Type B pancreatic cell (in vitro differentiated cells): ENCODE measurements at regions not wholly inside any gene's neighbourhood (a gene's known extent, or its start where the extent isn't known, plus 50 kb on each side); places are given as distances from the start of the nearest gene placed in this dataset.

Experiments
- DNase-seq: peaks from one replicate; pipeline ENCODE4 v3.0.0; 2021; ENCODE audit warnings: mixed read lengths; ENCODE audit not compliant: unreplicated experiment; ENCODE audit errors: extremely low spot score
- H3K27ac Mint-ChIP-seq: 2 replicates; pipeline ENCODE4 v1.8.0; 2021; ENCODE audit warnings: mild to moderate bottlenecking, mixed read lengths
- H3K27me3 Mint-ChIP-seq: 2 replicates; pipeline ENCODE4 v1.8.0; 2021; ENCODE audit warnings: mixed read lengths
- H3K36me3 Mint-ChIP-seq: 2 replicates; pipeline ENCODE4 v1.8.0; 2021; ENCODE audit warnings: mixed read lengths
- H3K4me1 Mint-ChIP-seq: one replicate; pipeline ENCODE4 v1.8.0; 2021; ENCODE audit warnings: mixed read lengths; ENCODE audit not compliant: unreplicated experiment
- H3K4me3 Mint-ChIP-seq: 2 replicates; pipeline ENCODE4 v1.8.0; 2021; ENCODE audit warnings: mild to moderate bottlenecking, mixed read lengths
- H3K9me3 Mint-ChIP-seq: 2 replicates; pipeline ENCODE4 v1.8.0; 2021; ENCODE audit warnings: mixed read lengths
- CTCF ChIP-seq: fragments of 200-600 bp; sonication (generic); conservative IDR thresholded peaks from 2 replicates; pipeline ENCODE4 v1.5.0; 2021; ENCODE audit warnings: antibody characterized with exemption, mild to moderate bottlenecking

DNA sequence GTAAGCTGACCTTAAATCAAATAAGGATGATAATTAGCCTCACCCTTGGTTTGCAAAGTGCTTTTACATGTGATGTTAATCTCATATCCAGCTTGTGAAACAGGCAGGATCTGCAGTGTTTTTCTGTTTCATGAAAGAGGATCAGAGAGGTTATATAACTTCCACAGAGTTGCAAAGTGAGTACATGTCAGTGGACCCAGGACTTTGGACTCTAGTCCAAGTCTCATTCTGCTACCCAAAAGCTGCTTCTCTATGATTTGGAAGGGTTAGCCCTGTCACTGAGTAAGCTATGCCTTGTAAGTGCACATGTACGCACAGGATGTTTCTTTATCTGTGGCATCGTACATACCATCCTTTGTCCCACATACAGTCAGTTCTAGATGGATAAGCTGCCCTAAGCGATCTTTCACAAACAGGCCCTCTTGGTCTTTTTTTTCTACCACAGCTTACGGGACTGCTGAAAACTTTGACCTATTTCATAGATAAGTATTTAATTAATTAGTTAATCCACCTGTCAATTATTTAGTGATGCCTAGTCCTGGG is 322.9 kb downstream of the TMEM38B start:
- DNase-seq = no peak
- H3K4me1 Mint-ChIP-seq = peaks cover 18% of the 10 kb centered on the region
- H3K4me3 Mint-ChIP-seq = no peak overlapping the region
- no peaks in the 10 kb centered on the region for H3K9me3 Mint-ChIP-seq
- H3K27me3 Mint-ChIP-seq = no peaks in the 10 kb centered on the region
- H3K36me3 Mint-ChIP-seq = no peaks in the 10 kb centered on the region
- H3K27ac Mint-ChIP-seq = no peak overlapping the region
- TF ChIP-seq CTCF = no peak

- DNase-seq = no peak
- Mint-ChIP-seq H3K9me3 (no peaks in the 10 kb centered on the region), H3K4me3 (no peak overlapping the region), H3K27me3 (no peaks in the 10 kb centered on the region), H3K27ac (no peak overlapping the region), H3K4me1 (peaks cover 18% of the 10 kb centered on the region), H3K36me3 (no peaks in the 10 kb centered on the region)
- TF ChIP-seq CTCF = no peak
Measured at GRCh38 chr9:106019039-106019680, 324.8 kb downstream of the TMEM38B start.

DNA sequence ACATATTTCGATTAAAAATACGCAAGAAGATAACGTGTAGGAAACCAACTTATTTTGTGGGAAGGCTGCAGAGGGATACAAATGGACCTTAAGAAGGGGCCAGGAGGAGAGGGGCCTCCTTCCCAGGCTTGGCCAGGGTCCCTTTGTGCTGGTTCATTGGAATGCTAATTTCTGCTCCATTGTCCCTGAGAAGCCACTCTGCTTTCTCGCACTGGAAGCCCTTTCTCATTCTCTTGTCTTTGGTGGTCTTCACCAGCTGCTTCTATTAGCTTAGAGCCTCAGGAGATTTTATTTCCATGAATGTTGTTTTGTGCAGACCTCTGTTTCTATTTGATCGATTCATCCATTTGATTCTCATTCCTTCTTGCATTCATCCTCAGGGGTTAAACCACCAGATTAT is 325.4 kb downstream of the TMEM38B start:
- Mint-ChIP-seq H3K27ac (no peak overlapping the region), H3K36me3 (no peaks in the 10 kb centered on the region), H3K4me3 (no peak overlapping the region), H3K9me3 (no peaks in the 10 kb centered on the region), H3K4me1 (peaks cover 18% of the 10 kb centered on the region), H3K27me3 (no peaks in the 10 kb centered on the region)
- no peak for DNase-seq
- TF ChIP-seq CTCF = no peak

DNA sequence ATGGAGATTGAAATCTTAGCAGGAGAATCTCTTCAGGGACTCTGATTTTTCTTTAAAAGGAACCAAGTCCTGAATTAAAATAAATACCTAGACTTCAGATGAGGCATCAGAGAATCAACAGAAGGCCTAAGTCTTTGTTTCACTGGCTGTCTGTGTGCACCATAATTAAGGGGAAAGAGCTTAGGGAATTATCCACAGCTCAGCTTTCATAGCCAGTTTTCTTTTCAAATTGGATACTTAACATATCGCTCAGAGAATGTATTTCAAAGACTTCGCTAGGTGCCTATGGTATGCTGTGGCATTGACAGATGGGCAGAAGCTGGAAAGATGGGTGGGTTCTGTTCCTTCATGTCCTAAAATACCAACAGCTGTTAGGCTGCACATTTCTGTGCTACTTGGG is 325.8 kb downstream of the TMEM38B start:
- no peaks in the 10 kb centered on the region for H3K9me3 Mint-ChIP-seq
- H3K4me3 Mint-ChIP-seq = no peak overlapping the region
- peaks cover 18% of the 10 kb centered on the region for H3K4me1 Mint-ChIP-seq
- H3K27me3 Mint-ChIP-seq = no peaks in the 10 kb centered on the region
- TF ChIP-seq CTCF = no peak
- no peak for DNase-seq
- no peaks in the 10 kb centered on the region for H3K36me3 Mint-ChIP-seq
- H3K27ac Mint-ChIP-seq = no peak overlapping the region

- Mint-ChIP-seq H3K4me1 (peaks cover 11% of the 10 kb centered on the region), H3K36me3 (no peaks in the 10 kb centered on the region), H3K4me3 (no peak overlapping the region), H3K9me3 (no peaks in the 10 kb centered on the region), H3K27ac (no peak overlapping the region), H3K27me3 (no peaks in the 10 kb centered on the region)
- no peak for TF ChIP-seq CTCF
- no peak for DNase-seq
Measured at GRCh38 chr9:106023455-106023854, 329.1 kb downstream of the TMEM38B start.
